ENCODE measurements at regions not wholly inside any gene's neighbourhood (a gene's known extent, or its start where the extent isn't known, plus 50 kb on each side); places are given as distances from the start of the nearest gene placed in this dataset.

DNA sequence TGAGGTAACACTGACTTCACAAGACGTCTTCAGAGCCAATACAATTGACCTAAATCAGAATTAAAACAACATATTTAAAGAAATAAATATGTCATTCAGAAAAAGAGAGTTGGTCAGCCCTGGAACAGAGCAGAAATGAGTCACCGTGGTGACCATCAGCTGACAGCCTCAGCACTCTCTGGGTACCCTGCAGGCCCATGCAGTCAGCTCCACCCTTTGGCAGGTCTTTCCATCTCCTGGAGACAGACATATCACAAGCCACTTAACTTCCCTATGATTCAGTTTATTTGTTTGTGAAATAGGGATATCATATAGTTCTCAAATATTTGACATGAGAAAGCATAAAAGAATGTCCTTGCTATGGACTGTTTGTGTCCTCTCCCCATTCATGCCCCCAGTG lies 151.6 kb upstream of the MEF2C start:
- DNase-seq (ENCODE audit: insufficient read length, low spot score): no peak
- FAIRE-seq: no peak
- no peak for TF ChIP-seq PAX5 (IDR thresholded peaks at IDR 0.05; ENCODE audit: insufficient read depth, low read length, severe bottlenecking)
- no peak for TF ChIP-seq POLR2AphosphoS5 (IDR thresholded peaks at IDR 0.05; ENCODE audit: low read depth, low read length)
- TF ChIP-seq TAF1 (IDR thresholded peaks at IDR 0.05; ENCODE audit: low read depth, low read length): no peak
- TF ChIP-seq POU2F2 (IDR thresholded peaks at IDR 0.05; ENCODE audit: low read depth, low read length): no peak
- no peak for TF ChIP-seq SPI1 (IDR thresholded peaks at IDR 0.05; ENCODE audit: low read depth, low read length)
- TF ChIP-seq POLR2A (IDR thresholded peaks at IDR 0.05; ENCODE audit: low read depth, low read length): no peak

- DNase-seq (ENCODE audit: insufficient read length, low spot score) (no peak), FAIRE-seq (no peak)
- TF ChIP-seq POLR2AphosphoS5 (IDR thresholded peaks at IDR 0.05; ENCODE audit: low read depth, low read length): no peak
- TF ChIP-seq TAF1 (IDR thresholded peaks at IDR 0.05; ENCODE audit: low read depth, low read length): no peak
- no peak for TF ChIP-seq POU2F2 (IDR thresholded peaks at IDR 0.05; ENCODE audit: low read depth, low read length)
- TF ChIP-seq POLR2A (IDR thresholded peaks at IDR 0.05; ENCODE audit: low read depth, low read length): no peak
- no peak for TF ChIP-seq PAX5 (IDR thresholded peaks at IDR 0.05; ENCODE audit: insufficient read depth, low read length, severe bottlenecking)
- no peak for TF ChIP-seq SPI1 (IDR thresholded peaks at IDR 0.05; ENCODE audit: low read depth, low read length)
Observed at GRCh38 chr5:89030798-89031197, 147.8 kb upstream of the MEF2C start.

GRCh38 chr5:89028595-89029285 lies 145.8 kb upstream of the MEF2C start:
- DNase-seq (ENCODE audit: insufficient read length, low spot score) (no peak), FAIRE-seq (no peak)
- TF ChIP-seq TAF1 (IDR thresholded peaks at IDR 0.05; ENCODE audit: low read depth, low read length) (no peak), POU2F2 (IDR thresholded peaks at IDR 0.05; ENCODE audit: low read depth, low read length) (no peak), POLR2A (IDR thresholded peaks at IDR 0.05; ENCODE audit: low read depth, low read length) (no peak), PAX5 (IDR thresholded peaks at IDR 0.05; ENCODE audit: insufficient read depth, low read length, severe bottlenecking) (no peak), POLR2AphosphoS5 (IDR thresholded peaks at IDR 0.05; ENCODE audit: low read depth, low read length) (no peak), SPI1 (IDR thresholded peaks at IDR 0.05; ENCODE audit: low read depth, low read length) (no peak)

- TF ChIP-seq POLR2AphosphoS5 (IDR thresholded peaks at IDR 0.05; ENCODE audit: low read depth, low read length) (no peak), SPI1 (IDR thresholded peaks at IDR 0.05; ENCODE audit: low read depth, low read length) (no peak), PAX5 (IDR thresholded peaks at IDR 0.05; ENCODE audit: insufficient read depth, low read length, severe bottlenecking) (no peak), POU2F2 (IDR thresholded peaks at IDR 0.05; ENCODE audit: low read depth, low read length) (no peak)
- FAIRE-seq: no peak
- no peak for DNase-seq (ENCODE audit: insufficient read length, low spot score)
Observed at GRCh38 chr5:89024045-89024444, 141.1 kb upstream of the MEF2C start.

GRCh38 chr5:89020926-89021610 lies 138.1 kb upstream of the MEF2C start:
- DNase-seq (ENCODE audit: insufficient read length, low spot score) (no peak), FAIRE-seq (no peak)
- TF ChIP-seq POU2F2 (IDR thresholded peaks at IDR 0.05; ENCODE audit: low read depth, low read length) (no peak), TAF1 (IDR thresholded peaks at IDR 0.05; ENCODE audit: low read depth, low read length) (no peak), SPI1 (IDR thresholded peaks at IDR 0.05; ENCODE audit: low read depth, low read length) (no peak), POLR2AphosphoS5 (IDR thresholded peaks at IDR 0.05; ENCODE audit: low read depth, low read length) (no peak), POLR2A (IDR thresholded peaks at IDR 0.05; ENCODE audit: low read depth, low read length) (no peak), PAX5 (IDR thresholded peaks at IDR 0.05; ENCODE audit: insufficient read depth, low read length, severe bottlenecking) (no peak)

- FAIRE-seq (no peak), DNase-seq (ENCODE audit: insufficient read length, low spot score) (no peak)
- TF ChIP-seq POU2F2 (IDR thresholded peaks at IDR 0.05; ENCODE audit: low read depth, low read length) (no peak), POLR2A (IDR thresholded peaks at IDR 0.05; ENCODE audit: low read depth, low read length) (no peak), POLR2AphosphoS5 (IDR thresholded peaks at IDR 0.05; ENCODE audit: low read depth, low read length) (no peak), PAX5 (IDR thresholded peaks at IDR 0.05; ENCODE audit: insufficient read depth, low read length, severe bottlenecking) (no peak), TAF1 (IDR thresholded peaks at IDR 0.05; ENCODE audit: low read depth, low read length) (no peak), SPI1 (IDR thresholded peaks at IDR 0.05; ENCODE audit: low read depth, low read length) (no peak)
Observed at GRCh38 chr5:89016741-89017303, 133.8 kb upstream of the MEF2C start.

GRCh38 chr5:89015409-89015808 lies 132.4 kb upstream of the MEF2C start:
- DNase-seq (ENCODE audit: insufficient read length, low spot score) (no peak), FAIRE-seq (no peak)
- TF ChIP-seq PAX5 (IDR thresholded peaks at IDR 0.05; ENCODE audit: insufficient read depth, low read length, severe bottlenecking): no peak
- no peak for TF ChIP-seq SPI1 (IDR thresholded peaks at IDR 0.05; ENCODE audit: low read depth, low read length)
- TF ChIP-seq TAF1 (IDR thresholded peaks at IDR 0.05; ENCODE audit: low read depth, low read length): no peak
- no peak for TF ChIP-seq POU2F2 (IDR thresholded peaks at IDR 0.05; ENCODE audit: low read depth, low read length)
- no peak for TF ChIP-seq POLR2A (IDR thresholded peaks at IDR 0.05; ENCODE audit: low read depth, low read length)
- TF ChIP-seq POLR2AphosphoS5 (IDR thresholded peaks at IDR 0.05; ENCODE audit: low read depth, low read length): no peak

DNA sequence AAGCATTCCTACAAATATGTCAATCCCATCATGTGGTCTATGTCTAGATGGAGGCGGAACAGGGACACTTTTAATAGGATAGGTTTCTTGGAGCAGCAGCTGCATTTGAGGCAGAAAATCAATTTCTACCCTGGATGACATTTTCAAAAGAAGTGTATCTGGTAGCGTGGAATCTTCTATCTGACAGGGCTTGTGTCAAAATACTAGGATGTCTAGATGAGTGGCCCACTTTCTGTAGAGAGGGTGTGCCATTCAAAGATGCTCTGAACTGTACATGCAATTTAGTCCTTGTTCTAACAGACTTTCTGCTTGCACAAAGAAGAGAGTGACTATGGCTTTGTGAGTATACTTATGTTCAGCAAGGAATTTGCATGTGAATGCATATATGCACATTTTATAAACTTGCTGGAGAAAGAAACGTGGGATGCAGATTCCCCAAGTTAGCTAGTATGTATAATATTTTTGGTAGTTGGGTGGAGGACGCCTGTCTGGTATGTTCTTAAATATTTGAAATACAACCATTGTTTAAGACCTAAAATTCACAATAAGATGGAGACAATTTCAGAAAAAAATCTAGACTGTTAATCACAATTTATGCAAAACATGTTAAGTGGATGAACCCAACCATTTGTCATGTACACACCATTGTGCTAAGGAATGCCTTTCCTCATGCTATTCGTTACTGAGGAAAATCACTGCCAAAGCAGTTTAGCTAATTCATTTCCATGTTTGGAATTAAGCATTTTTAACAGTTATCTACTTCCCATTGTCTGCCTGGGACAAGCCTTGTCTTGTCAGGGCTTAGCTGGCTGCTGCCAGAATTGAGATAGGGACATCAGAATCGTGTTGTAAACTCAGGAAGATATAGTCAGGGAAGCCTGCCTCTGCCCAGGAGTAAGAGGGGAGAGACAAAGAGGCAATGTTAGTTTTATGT lies 129.1 kb upstream of the MEF2C start:
- peak; percentile 51 for FAIRE-seq
- TF ChIP-seq PAX5 (IDR thresholded peaks at IDR 0.05; ENCODE audit: insufficient read depth, low read length, severe bottlenecking): no peak
- TF ChIP-seq SPI1 (IDR thresholded peaks at IDR 0.05; ENCODE audit: low read depth, low read length): no peak
- TF ChIP-seq POU2F2 (IDR thresholded peaks at IDR 0.05; ENCODE audit: low read depth, low read length): no peak
- TF ChIP-seq POLR2A (IDR thresholded peaks at IDR 0.05; ENCODE audit: low read depth, low read length): no peak
- TF ChIP-seq POLR2AphosphoS5 (IDR thresholded peaks at IDR 0.05; ENCODE audit: low read depth, low read length): no peak
- no peak for TF ChIP-seq TAF1 (IDR thresholded peaks at IDR 0.05; ENCODE audit: low read depth, low read length)
- DNase-seq (ENCODE audit: insufficient read length, low spot score): no peak
